DOHH2 (cell line): ENCODE measurements at regions not wholly inside any gene's neighbourhood (a gene's known extent, or its start where the extent isn't known, plus 50 kb on each side); places are given as distances from the start of the nearest gene placed in this dataset.
"Not testable (repeated sequence)": the region's sequence is repeated elsewhere in the genome, so short reads cannot be mapped to it uniquely, and the experiment has no call there.

ENCODE experiments used
- H3F3A ChIP-seq: fragments of 200-600 bp; sonication (generic), shearing (Covaris generic); 2 replicates; pipeline ENCODE4 v1.6.0; 2016; ENCODE audit warnings: antibody characterized with exemption, mild to moderate bottlenecking; ENCODE audit not compliant: control insufficient read depth, insufficient read depth
- H3K27ac ChIP-seq: fragments of 200-600 bp; sonication (generic); 2 replicates; pipeline ENCODE4 v1.5.1; 2014; ENCODE audit warnings: low read depth, mild to moderate bottlenecking, low read length, moderate library complexity
- H3K27me3 ChIP-seq: fragments of 200-600 bp; sonication (generic); 2 replicates; pipeline ENCODE4 v1.6.1; 2014; ENCODE audit warnings: mild to moderate bottlenecking, low read length, mixed read lengths; ENCODE audit not compliant: control insufficient read depth
- H3K36me3 ChIP-seq: fragments of 200-600 bp; sonication (generic); 2 replicates; pipeline ENCODE4 v1.6.1; 2014; ENCODE audit warnings: mild to moderate bottlenecking, low read length, moderate library complexity, mixed read lengths; ENCODE audit not compliant: control insufficient read depth
- H3K4me1 ChIP-seq: fragments of 200-600 bp; sonication (generic); 2 replicates; pipeline ENCODE4 v1.6.1; 2014; ENCODE audit warnings: mild to moderate bottlenecking, low read length, mixed read lengths; ENCODE audit not compliant: control insufficient read depth
- H3K4me2 ChIP-seq: fragments of 200-600 bp; sonication (generic); 2 replicates; pipeline ENCODE4 v1.6.0; 2014; ENCODE audit warnings: mild to moderate bottlenecking, low read length, moderate library complexity
- H3K4me3 ChIP-seq: fragments of 200-600 bp; sonication (generic); 2 replicates; pipeline ENCODE4 v1.5.1; 2014; ENCODE audit warnings: mild to moderate bottlenecking, low read length, mixed read lengths
- H3K79me2 ChIP-seq: fragments of 200-600 bp; sonication (generic); 2 replicates; pipeline ENCODE4 v1.6.1; 2014; ENCODE audit warnings: mild to moderate bottlenecking, low read length, mixed read lengths; ENCODE audit not compliant: control insufficient read depth
- H3K9me2 ChIP-seq: fragments of 200-600 bp; sonication (generic); replicated peaks from 2 replicates; pipeline ENCODE4 v1.6.1; 2014; ENCODE audit warnings: mild to moderate bottlenecking, low read length, mixed read lengths; ENCODE audit not compliant: control insufficient read depth
- H3K9me3 ChIP-seq: fragments of 200-600 bp; sonication (generic); 2 replicates; pipeline ENCODE4 v1.6.1; 2014; ENCODE audit warnings: antibody characterized with exemption, low read length, mixed read lengths; ENCODE audit not compliant: control insufficient read depth, insufficient read depth
- H4K20me1 ChIP-seq: fragments of 200-600 bp; sonication (generic); 2 replicates; pipeline ENCODE4 v1.6.0; 2014; ENCODE audit warnings: low read depth, mild to moderate bottlenecking, antibody characterized with exemption, low read length, moderate library complexity; ENCODE audit not compliant: control insufficient read depth, insufficient read depth
- CTCF ChIP-seq: fragments of 200-600 bp; sonication (generic); IDR thresholded peaks from one replicate; pipeline ENCODE4 v1.5.1; 2014; ENCODE audit warnings: antibody characterized with exemption, mild to moderate bottlenecking, low read depth, low read length; ENCODE audit not compliant: poor library complexity, severe bottlenecking
- EZH2phosphoT487 ChIP-seq: fragments of 200-600 bp; sonication (generic); IDR thresholded peaks from 2 replicates; pipeline ENCODE4 v1.6.1; 2017; ENCODE audit warnings: borderline replicate concordance, mild to moderate bottlenecking, antibody characterized with exemption, low read length, moderate library complexity, mixed read lengths

GRCh38 chr5:130397132-130397531, 492.9 kb downstream of the CHSY3 start:
- H3K79me2 ChIP-seq, result no peaks in the 10 kb centered on the region
- H3K9me2 ChIP-seq, result no peaks in the 10 kb centered on the region
- TF ChIP-seq EZH2phosphoT487 (no peak), CTCF (no peak)
- no peak overlapping the region for H3K4me2 ChIP-seq
- H3K27me3 ChIP-seq, result no peaks in the 10 kb centered on the region
- H4K20me1 ChIP-seq, result no peaks in the 10 kb centered on the region
- H3K4me1 ChIP-seq, result no peaks in the 10 kb centered on the region
- H3K9me3 ChIP-seq, result no peaks in the 10 kb centered on the region
- H3F3A ChIP-seq, result no peaks in the 10 kb centered on the region
- H3K27ac ChIP-seq, result no peak overlapping the region
- no peak overlapping the region for H3K4me3 ChIP-seq
- no peaks in the 10 kb centered on the region for H3K36me3 ChIP-seq

- not testable (repeated sequence) for H3K4me3 ChIP-seq, H3K27ac ChIP-seq
These were observed 487.5 kb downstream of the CHSY3 start for GRCh38 chr5:130391727-130392264.

GRCh38 chr5:130386155-130386554, 481.9 kb downstream of the CHSY3 start:
- H3K27ac ChIP-seq, result no peak overlapping the region
- TF ChIP-seq CTCF (no peak), EZH2phosphoT487 (no peak)

More at GRCh38 chr5:130391727-130392264, 487.5 kb downstream of the CHSY3 start:
- H3F3A ChIP-seq, H4K20me1 ChIP-seq, H3K4me1 ChIP-seq, H3K9me2 ChIP-seq, H3K4me2 ChIP-seq, H3K79me2 ChIP-seq, H3K9me3 ChIP-seq, H3K36me3 ChIP-seq, H3K27me3 ChIP-seq: not testable (repeated sequence)

GRCh38 chr5:130385656-130386055, 481.4 kb downstream of the CHSY3 start:
- no peaks in the 10 kb centered on the region for H3F3A ChIP-seq
- no peak overlapping the region for H3K27ac ChIP-seq
- no peaks in the 10 kb centered on the region for H3K36me3 ChIP-seq
- no peaks in the 10 kb centered on the region for H4K20me1 ChIP-seq
- no peak overlapping the region for H3K4me3 ChIP-seq
- no peak for TF ChIP-seq CTCF
- TF ChIP-seq EZH2phosphoT487, result no peak
- H3K9me3 ChIP-seq, result no peaks in the 10 kb centered on the region
- peaks cover 3% of the 10 kb centered on the region; the same call in 1 of the 2 replicates for H3K4me1 ChIP-seq
- H3K4me2 ChIP-seq, result no peak overlapping the region
- H3K27me3 ChIP-seq, result no peaks in the 10 kb centered on the region
- H3K9me2 ChIP-seq, result no peaks in the 10 kb centered on the region
- no peaks in the 10 kb centered on the region for H3K79me2 ChIP-seq

More at GRCh38 chr5:130386155-130386554, 481.9 kb downstream of the CHSY3 start:
- Histone ChIP-seq H3K27me3 (no peaks in the 10 kb centered on the region), H3K4me2 (no peak overlapping the region), H3F3A (no peaks in the 10 kb centered on the region), H3K9me2 (no peaks in the 10 kb centered on the region), H3K9me3 (no peaks in the 10 kb centered on the region), H4K20me1 (no peaks in the 10 kb centered on the region), H3K79me2 (no peaks in the 10 kb centered on the region), H3K36me3 (no peaks in the 10 kb centered on the region), H3K4me1 (peaks cover 3% of the 10 kb centered on the region; the same call in 1 of the 2 replicates), H3K4me3 (no peak overlapping the region)
